Cardiac septum (tissue), 1 donor: ENCODE measurements at regions not wholly inside any gene's neighbourhood (a gene's known extent, or its start where the extent isn't known, plus 50 kb on each side); places are given as distances from the start of the nearest gene placed in this dataset.
"Not testable (repeated sequence)": the region's sequence is repeated elsewhere in the genome, so short reads cannot be mapped to it uniquely, and the experiment has no call there.

ENCODE experiments used
- DNase-seq: peaks from one replicate; pipeline ENCODE4 v3.0.0-alpha.2; 2020; ENCODE audit warnings: low spot score
- intact Hi-C: fragments of 100-400 bp; cut with DNase I; formaldehyde crosslinking; loops from one replicate; pipeline ENCODE4 v1.14.0; 2022
- donor health status: DM: no; HTN: no; CAD: no.

DNA sequence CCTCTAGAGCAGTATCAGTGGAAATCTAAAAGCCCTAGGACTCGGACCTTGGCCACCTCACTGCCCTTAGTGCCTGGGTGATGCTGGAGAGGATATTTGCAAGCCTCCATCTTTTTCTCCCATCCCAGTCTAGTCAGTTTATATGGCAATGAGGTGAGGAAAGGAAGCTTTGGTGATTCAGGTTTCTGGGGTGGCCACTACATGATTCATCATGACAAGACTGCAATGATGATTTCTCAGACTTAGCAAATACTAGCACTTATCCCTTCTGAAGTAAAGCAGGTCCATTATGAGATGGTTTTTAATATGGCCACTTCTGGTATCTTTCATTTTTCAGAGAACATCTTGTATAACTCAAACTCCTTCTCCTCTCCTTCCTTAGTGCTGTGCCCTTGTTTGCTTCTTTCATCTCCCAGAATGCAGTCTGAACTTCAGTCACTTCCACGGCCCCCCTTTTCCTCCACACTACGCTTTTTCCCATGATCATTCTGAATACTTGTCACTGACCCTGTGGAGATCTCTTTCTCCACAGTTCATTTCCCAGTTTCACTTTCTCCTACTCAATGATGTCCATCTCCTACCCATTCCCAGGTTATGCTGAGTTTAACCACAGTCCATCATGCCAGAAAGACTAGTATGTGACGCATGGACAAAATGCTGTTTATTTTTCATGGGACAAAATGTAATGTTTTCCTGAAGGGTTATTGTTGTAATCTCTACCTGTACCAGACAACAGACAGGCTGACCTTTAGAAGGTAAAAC, 57.4 kb upstream of the TERB2 start:
- DNase-seq, intact Hi-C loops: not testable (repeated sequence)

DNA sequence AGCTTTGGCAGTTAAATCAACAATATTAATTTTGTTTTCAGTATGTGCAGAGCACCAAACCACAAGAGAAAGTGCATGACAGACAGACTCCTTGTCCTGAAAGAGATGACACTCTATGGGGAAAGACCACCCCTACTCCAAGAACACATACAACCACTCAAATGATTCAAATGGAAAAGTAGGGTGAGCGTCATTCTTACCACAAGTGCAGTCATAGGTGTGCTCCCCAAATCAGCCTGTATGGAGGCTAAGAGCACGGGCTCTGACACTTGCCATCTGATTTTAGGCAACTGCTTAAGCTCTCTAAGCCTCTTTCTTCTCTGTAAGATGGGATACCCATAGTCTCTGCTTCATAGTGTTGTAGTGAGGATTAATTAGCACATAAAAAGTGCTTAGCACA, 56.7 kb upstream of the TERB2 start:
- intact Hi-C loops, DNase-seq: not testable (repeated sequence)

GRCh38 chr15:44900796-44901195, 55.7 kb upstream of the TERB2 start:
- intact Hi-C loops, DNase-seq: not testable (repeated sequence)

GRCh38 chr15:44903281-44903680, 53.2 kb upstream of the TERB2 start:
- DNase-seq, intact Hi-C loops: not testable (repeated sequence)

DNA sequence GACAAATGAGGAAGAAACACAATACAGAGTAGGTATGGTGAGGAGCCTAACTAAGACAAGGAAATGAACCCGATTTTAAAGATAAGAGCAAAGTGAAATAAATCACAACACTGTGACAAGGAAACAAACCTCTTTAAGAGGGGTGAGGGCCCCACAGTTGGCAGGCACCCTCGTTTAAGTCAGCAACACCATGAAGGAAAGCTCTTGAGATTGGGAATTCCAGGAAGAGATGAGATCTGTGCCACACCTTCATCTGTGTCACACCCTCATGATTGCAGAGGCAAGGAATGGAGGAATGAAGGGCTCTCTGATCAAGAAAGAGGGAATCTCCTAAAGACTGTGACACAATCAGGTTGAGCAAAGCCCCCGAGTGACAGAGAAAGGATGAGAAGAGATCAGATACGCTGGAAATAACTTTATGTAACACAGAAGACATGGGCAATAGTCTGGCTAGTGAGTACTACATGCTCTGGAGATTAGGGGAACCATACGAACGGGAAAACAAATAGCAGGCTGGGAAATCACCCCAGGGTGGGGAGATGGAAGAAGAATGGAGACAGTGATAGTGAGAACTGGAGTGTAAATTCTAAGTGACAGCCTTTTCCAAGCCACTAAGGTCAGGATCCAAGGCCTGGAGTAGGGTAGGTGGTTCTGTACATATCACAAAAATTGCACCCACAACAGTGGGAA, 51.7 kb upstream of the TERB2 start:
- intact Hi-C loops, DNase-seq: not testable (repeated sequence)
